ENCODE measurements at regions not wholly inside any gene's neighbourhood (a gene's known extent, or its start where the extent isn't known, plus 50 kb on each side); places are given as distances from the start of the nearest gene placed in this dataset.

DNA sequence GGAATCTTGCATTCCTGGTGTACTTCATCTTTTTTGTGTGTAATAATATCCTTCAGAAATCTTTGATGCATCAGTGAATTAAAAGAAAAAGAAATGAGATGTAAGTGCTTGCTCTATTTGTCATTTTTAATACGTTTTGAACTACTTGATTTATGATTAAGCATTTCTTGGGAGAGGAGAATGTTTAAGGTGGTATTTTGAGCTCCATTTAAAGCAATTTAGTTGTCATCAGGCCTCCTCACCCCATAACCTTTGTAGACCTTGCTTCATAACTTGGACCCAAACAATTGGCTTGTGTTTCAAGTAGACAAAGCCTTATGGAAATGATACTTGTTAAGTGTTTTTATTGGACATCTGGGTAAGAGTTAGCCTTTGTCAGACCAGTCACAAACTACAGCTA lies 87.1 kb upstream of the VEPH1 start (continued):
- no peak for TF ChIP-seq JUND (IDR thresholded peaks at IDR 0.05; ENCODE audit: low read length)
- TF ChIP-seq, protein P1, sequence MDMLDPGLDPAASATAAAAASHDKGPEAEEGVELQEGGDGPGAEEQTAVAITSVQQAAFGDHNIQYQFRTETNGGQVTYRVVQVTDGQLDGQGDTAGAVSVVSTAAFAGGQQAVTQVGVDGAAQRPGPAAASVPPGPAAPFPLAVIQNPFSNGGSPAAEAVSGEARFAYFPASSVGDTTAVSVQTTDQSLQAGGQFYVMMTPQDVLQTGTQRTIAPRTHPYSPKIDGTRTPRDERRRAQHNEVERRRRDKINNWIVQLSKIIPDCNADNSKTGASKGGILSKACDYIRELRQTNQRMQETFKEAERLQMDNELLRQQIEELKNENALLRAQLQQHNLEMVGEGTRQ (IDR thresholded peaks at IDR 0.05; ENCODE audit: low read length), result no peak
- TF ChIP-seq CTBP2 (IDR thresholded peaks at IDR 0.05; ENCODE audit: borderline replicate concordance, insufficient read depth, insufficient read length, low read length), result no peak
- TF ChIP-seq BCL11A (IDR thresholded peaks at IDR 0.05; ENCODE audit: low read depth in 2 of 2, low read length in 2 of 2), result no peak
- TF ChIP-seq SP2 (IDR thresholded peaks at IDR 0.05; ENCODE audit: low read length), result no peak
